HG03097 (cell line): ENCODE measurements at regions not wholly inside any gene's neighbourhood (a gene's known extent, or its start where the extent isn't known, plus 50 kb on each side); places are given as distances from the start of the nearest gene placed in this dataset.
"Not testable (repeated sequence)": the region's sequence is repeated elsewhere in the genome, so short reads cannot be mapped to it uniquely, and the experiment has no call there.

Source experiments
- ATAC-seq: cut with Tn5 transposase; IDR thresholded peaks from one replicate; pipeline ENCODE4 v1.9.1; 2021; ENCODE audit not compliant: unreplicated experiment, low FRiP score

GRCh38 chr9:78383130-78383529 lies 86.2 kb downstream of the PSAT1 start:
- no peak for ATAC-seq

- ATAC-seq = no peak
These were observed 89.4 kb downstream of the PSAT1 start for GRCh38 chr9:78386348-78386747.

- ATAC-seq = no peak
These were observed 89.8 kb downstream of the PSAT1 start for GRCh38 chr9:78386773-78387172.

- ATAC-seq = no peak
These were observed 96.4 kb downstream of the PSAT1 start for GRCh38 chr9:78393340-78393739.

- no peak for ATAC-seq
These were observed 97.0 kb downstream of the PSAT1 start for GRCh38 chr9:78393932-78394331.

GRCh38 chr9:78396087-78396486 lies 99.2 kb downstream of the PSAT1 start:
- ATAC-seq = no peak

GRCh38 chr9:78397045-78397444 lies 100.1 kb downstream of the PSAT1 start:
- no peak for ATAC-seq

- ATAC-seq = no peak
These were observed 100.5 kb downstream of the PSAT1 start for GRCh38 chr9:78397454-78397853.

GRCh38 chr9:78399153-78399552 lies 102.2 kb downstream of the PSAT1 start:
- no peak for ATAC-seq

- ATAC-seq = no peak
These were observed 103.6 kb downstream of the PSAT1 start for GRCh38 chr9:78400496-78400895.

GRCh38 chr9:78405461-78405860 lies 108.5 kb downstream of the PSAT1 start:
- ATAC-seq = no peak

GRCh38 chr9:78406146-78406545 lies 109.2 kb downstream of the PSAT1 start:
- no peak for ATAC-seq

- no peak for ATAC-seq
These were observed 110.0 kb downstream of the PSAT1 start for GRCh38 chr9:78406933-78407332.

- no peak for ATAC-seq
These were observed 110.8 kb downstream of the PSAT1 start for GRCh38 chr9:78407636-78408312.

- no peak for ATAC-seq
These were observed 111.5 kb downstream of the PSAT1 start for GRCh38 chr9:78408388-78408787.

- not testable (repeated sequence) for ATAC-seq
These were observed 113.1 kb downstream of the PSAT1 start for GRCh38 chr9:78409928-78410510.

- ATAC-seq = no peak
These were observed 125.4 kb downstream of the PSAT1 start for GRCh38 chr9:78422309-78422708.

- no peak for ATAC-seq
These were observed 127.4 kb downstream of the PSAT1 start for GRCh38 chr9:78424299-78424698.

GRCh38 chr9:78428640-78429039 lies 131.7 kb downstream of the PSAT1 start:
- no peak for ATAC-seq

GRCh38 chr9:78430387-78430786 lies 133.5 kb downstream of the PSAT1 start:
- no peak for ATAC-seq

- not testable (repeated sequence) for ATAC-seq
These were observed 134.1 kb downstream of the PSAT1 start for GRCh38 chr9:78431039-78431438.

- no peak for ATAC-seq
These were observed 139.9 kb downstream of the PSAT1 start for GRCh38 chr9:78436873-78437272.

GRCh38 chr9:78437296-78437695 lies 140.4 kb downstream of the PSAT1 start:
- no peak for ATAC-seq
